Skeletal muscle tissue (tissue), 3 donors: ENCODE measurements at regions not wholly inside any gene's neighbourhood (a gene's known extent, or its start where the extent isn't known, plus 50 kb on each side); places are given as distances from the start of the nearest gene placed in this dataset.

ENCODE experiments used
- H3K27ac ChIP-seq: one replicate; pipeline ENCODE4 v1.7.0; 2013; ENCODE audit warnings: mild to moderate bottlenecking, low read depth, low read length, inconsistent platforms
- H3K27me3 ChIP-seq, 3 donors: one replicate each; pipeline ENCODE4 v1.7.0; 2013; ENCODE audit warnings: low read length in 3 of 3; ENCODE audit not compliant: control insufficient read depth in 3 of 3, insufficient read depth in 3 of 3
- H3K36me3 ChIP-seq, 3 donors: one replicate each; pipeline ENCODE4 v1.7.0; 2013; ENCODE audit warnings: low read length in 3 of 3; ENCODE audit not compliant: control insufficient read depth in 3 of 3, insufficient read depth in 3 of 3
- H3K4me1 ChIP-seq, 3 donors: one replicate each; pipeline ENCODE4 v1.7.0; 2013; ENCODE audit warnings: low read length in 3 of 3, mild to moderate bottlenecking in 3 of 3; ENCODE audit not compliant: control insufficient read depth in 3 of 3, insufficient read depth in 3 of 3
- H3K4me3 ChIP-seq, 3 donors: one replicate each; pipeline ENCODE4 v1.7.0; 2013; ENCODE audit warnings: low read length in 3 of 3
- H3K9ac ChIP-seq, 3 donors: one replicate each; pipeline ENCODE4 v1.7.0; 2013; ENCODE audit warnings: low read length in 3 of 3, mild to moderate bottlenecking in 3 of 3, moderate library complexity in 2 of 3, low read depth in 1 of 3
- H3K9me3 ChIP-seq, 3 donors: one replicate each; pipeline ENCODE4 v1.7.0; 2013; ENCODE audit warnings: low read length in 3 of 3; ENCODE audit not compliant: control insufficient read depth in 3 of 3
- donor health status: Osteomylitis.

GRCh38 chr3:76026379-76026778, 241.0 kb upstream of the ZNF717 start:
- Histone ChIP-seq H3K36me3 (no peaks in the 10 kb centered on the region), H3K27ac (no peak overlapping the region), H3K4me3 (no peak overlapping the region), H3K9me3 (no peaks in the 10 kb centered on the region), H3K4me1 (no peaks in the 10 kb centered on the region), H3K27me3 (no peaks in the 10 kb centered on the region), H3K9ac (no peak overlapping the region)

GRCh38 chr3:76028774-76029173, 243.4 kb upstream of the ZNF717 start:
- H3K4me1 ChIP-seq, result no peaks in the 10 kb centered on the region
- H3K27ac ChIP-seq, result no peak overlapping the region

DNA sequence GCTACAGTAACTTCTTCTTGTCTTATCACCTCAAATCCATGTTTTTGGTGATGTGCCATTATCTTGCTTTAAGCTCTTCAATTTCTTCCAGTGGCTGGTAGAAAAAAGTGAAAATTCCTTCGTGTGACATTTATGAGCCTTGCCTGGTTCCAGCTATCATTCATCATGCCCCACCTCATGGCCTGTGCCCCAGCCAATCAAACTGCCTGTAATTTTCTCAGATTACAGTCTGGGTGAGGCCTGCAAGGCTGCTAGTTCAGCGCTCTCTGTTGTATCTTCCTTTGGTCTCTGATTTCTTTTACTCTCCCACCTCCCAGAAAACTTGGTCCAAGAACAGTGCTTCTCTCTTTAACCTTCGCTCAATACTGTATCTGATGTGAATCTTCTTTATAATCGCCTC, 249.3 kb upstream of the ZNF717 start:
- no peaks in the 10 kb centered on the region for H3K27me3 ChIP-seq
- no peak overlapping the region for H3K4me3 ChIP-seq
- no peak overlapping the region for H3K9ac ChIP-seq
- H3K27ac ChIP-seq, result no peak overlapping the region
- H3K4me1 ChIP-seq, result no peaks in the 10 kb centered on the region
- no peaks in the 10 kb centered on the region for H3K36me3 ChIP-seq
- no peaks in the 10 kb centered on the region for H3K9me3 ChIP-seq

More at GRCh38 chr3:76028774-76029173, 243.4 kb upstream of the ZNF717 start:
- Histone ChIP-seq H3K9me3 (no peaks in the 10 kb centered on the region), H3K36me3 (no peaks in the 10 kb centered on the region), H3K4me3 (no peak overlapping the region), H3K27me3 (no peaks in the 10 kb centered on the region), H3K9ac (no peak overlapping the region)

DNA sequence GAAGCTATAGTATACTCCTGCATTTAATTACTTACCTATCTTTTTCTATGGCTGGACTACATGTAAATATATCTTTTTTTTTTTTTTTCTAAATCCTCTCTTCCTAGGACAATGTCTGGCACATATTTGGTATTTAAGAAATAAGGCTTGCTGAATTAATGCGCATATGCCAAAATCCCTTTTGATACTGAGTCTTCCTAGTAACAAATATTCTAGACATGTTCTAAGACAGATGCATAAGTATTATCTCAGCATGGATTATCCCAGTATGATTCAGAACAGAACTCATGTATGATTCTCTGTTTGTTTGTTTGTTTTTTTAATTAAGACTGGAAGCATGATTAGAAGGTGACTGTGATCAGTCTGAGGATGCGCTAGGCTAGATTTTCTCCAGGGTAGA, 249.8 kb upstream of the ZNF717 start:
- Histone ChIP-seq H3K36me3 (no peaks in the 10 kb centered on the region), H3K27me3 (no peaks in the 10 kb centered on the region), H3K4me3 (no peak overlapping the region), H3K9ac (no peak overlapping the region), H3K27ac (no peak overlapping the region), H3K4me1 (no peaks in the 10 kb centered on the region), H3K9me3 (no peaks in the 10 kb centered on the region)

- H3K27ac ChIP-seq, result no peak overlapping the region
- H3K9me3 ChIP-seq, result no peaks in the 10 kb centered on the region
- no peak overlapping the region for H3K4me3 ChIP-seq
- H3K27me3 ChIP-seq, result no peaks in the 10 kb centered on the region
- H3K4me1 ChIP-seq, result no peaks in the 10 kb centered on the region
- no peaks in the 10 kb centered on the region for H3K36me3 ChIP-seq
- H3K9ac ChIP-seq, result no peak overlapping the region
These were observed 253.6 kb upstream of the ZNF717 start for GRCh38 chr3:76038949-76039348.

DNA sequence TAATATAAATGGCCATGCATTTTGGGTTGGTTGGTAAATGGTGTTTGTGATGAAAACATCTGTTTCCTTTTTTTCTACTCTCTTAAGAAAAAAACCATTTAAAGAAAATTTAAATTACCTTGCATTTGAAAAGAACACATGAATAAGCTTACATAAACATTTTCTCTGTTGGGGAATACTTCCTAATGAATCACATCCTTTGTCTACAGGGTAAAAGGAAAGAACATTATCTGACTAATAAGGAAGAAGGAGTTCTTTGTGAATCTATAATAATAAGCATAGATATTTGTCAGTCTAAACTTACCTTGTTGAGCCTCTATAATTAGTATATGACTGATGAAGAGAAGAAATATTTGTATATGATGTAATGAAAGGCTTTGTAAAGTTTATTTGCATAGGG, 254.1 kb upstream of the ZNF717 start:
- no peak overlapping the region for H3K27ac ChIP-seq
- H3K4me1 ChIP-seq, result no peaks in the 10 kb centered on the region
- H3K4me3 ChIP-seq, result no peak overlapping the region
- no peaks in the 10 kb centered on the region for H3K9me3 ChIP-seq
- no peak overlapping the region for H3K9ac ChIP-seq
- H3K27me3 ChIP-seq, result no peaks in the 10 kb centered on the region
- no peaks in the 10 kb centered on the region for H3K36me3 ChIP-seq

DNA sequence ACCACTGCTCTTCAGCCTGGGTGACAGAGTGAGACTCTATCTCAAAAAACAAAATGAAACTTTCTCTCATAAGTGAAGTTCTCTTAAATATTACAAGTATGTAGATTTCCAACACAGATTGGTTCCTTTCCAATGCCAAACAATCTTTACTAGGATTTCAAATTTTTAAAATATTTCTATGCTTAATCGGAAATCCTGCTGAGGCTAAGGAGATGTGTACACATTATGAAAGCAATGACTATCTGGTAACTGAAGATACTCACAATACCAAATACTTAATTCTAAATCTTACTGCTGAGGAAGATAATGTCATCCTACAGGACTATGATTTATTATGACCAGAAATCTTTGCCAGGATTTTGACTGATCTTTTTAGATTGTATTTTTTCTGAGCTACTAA, 255.6 kb upstream of the ZNF717 start:
- H3K36me3 ChIP-seq, result no peaks in the 10 kb centered on the region
- no peak overlapping the region for H3K27ac ChIP-seq
- no peaks in the 10 kb centered on the region for H3K9me3 ChIP-seq
- H3K4me3 ChIP-seq, result no peak overlapping the region
- H3K4me1 ChIP-seq, result no peaks in the 10 kb centered on the region
- no peaks in the 10 kb centered on the region for H3K27me3 ChIP-seq
- no peak overlapping the region for H3K9ac ChIP-seq

- Histone ChIP-seq H3K9me3 (no peaks in the 10 kb centered on the region), H3K9ac (no peak overlapping the region), H3K4me1 (no peaks in the 10 kb centered on the region), H3K36me3 (no peaks in the 10 kb centered on the region), H3K27ac (no peak overlapping the region), H3K4me3 (no peak overlapping the region), H3K27me3 (no peaks in the 10 kb centered on the region)
These were observed 258.4 kb upstream of the ZNF717 start for GRCh38 chr3:76043746-76044145.

DNA sequence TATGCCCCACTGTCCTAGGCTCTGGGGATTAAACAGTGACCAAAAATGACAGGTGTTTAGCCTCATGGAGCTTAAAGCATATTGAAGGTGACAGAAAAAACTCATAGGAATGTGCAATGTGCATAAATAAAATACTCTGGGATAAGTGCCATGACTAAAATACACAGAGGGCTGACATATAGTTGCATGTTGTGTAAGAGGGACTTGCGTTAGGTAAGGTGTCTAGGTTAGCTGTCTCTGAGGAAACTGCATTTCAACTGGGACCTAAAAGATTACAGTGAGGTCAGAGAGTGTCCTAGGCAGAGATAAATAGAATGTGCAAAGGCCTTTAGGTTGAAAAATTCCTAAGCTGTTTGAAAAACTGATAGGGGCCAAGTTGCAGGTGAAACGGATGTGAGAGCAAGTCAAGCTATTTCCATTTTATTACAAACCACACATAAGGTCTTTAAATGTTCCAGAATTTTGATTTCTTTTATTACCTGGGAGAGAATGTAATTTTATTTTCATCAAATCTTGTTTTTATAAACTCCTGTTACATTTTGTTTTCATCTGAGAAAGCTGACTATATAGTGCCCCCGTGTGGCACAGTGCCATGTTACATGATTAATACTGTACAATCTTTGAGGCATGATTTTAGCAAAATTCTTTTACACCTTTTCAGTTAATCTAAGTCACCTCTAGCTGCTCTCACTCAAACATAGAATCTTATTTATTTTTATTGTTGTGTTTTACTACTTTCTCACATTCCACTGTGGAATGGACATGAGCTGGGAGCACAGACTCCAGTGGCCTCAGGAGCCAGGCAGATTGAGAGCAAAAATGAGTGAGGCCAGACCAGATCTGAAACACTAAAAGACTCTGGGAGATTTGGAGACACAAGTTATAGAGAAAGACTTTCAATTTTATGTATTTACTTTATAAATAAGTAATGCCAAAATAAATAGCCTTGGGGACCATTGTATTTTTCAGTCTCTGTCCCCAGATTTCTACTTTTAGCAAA, 259.6 kb upstream of the ZNF717 start:
- Histone ChIP-seq H3K9me3 (no peaks in the 10 kb centered on the region), H3K27me3 (no peaks in the 10 kb centered on the region), H3K4me3 (no peak overlapping the region), H3K27ac (no peak overlapping the region), H3K9ac (no peak overlapping the region), H3K4me1 (no peaks in the 10 kb centered on the region), H3K36me3 (no peaks in the 10 kb centered on the region)

GRCh38 chr3:76047368-76047767, 262.0 kb upstream of the ZNF717 start:
- no peak overlapping the region for H3K9ac ChIP-seq
- H3K4me1 ChIP-seq, result no peaks in the 10 kb centered on the region
- no peak overlapping the region for H3K4me3 ChIP-seq
- no peaks in the 10 kb centered on the region for H3K27me3 ChIP-seq
- no peaks in the 10 kb centered on the region for H3K36me3 ChIP-seq
- H3K9me3 ChIP-seq, result no peaks in the 10 kb centered on the region
- H3K27ac ChIP-seq, result no peak overlapping the region
